ENCODE measurements at regions not wholly inside any gene's neighbourhood (a gene's known extent, or its start where the extent isn't known, plus 50 kb on each side); places are given as distances from the start of the nearest gene placed in this dataset.

DNA sequence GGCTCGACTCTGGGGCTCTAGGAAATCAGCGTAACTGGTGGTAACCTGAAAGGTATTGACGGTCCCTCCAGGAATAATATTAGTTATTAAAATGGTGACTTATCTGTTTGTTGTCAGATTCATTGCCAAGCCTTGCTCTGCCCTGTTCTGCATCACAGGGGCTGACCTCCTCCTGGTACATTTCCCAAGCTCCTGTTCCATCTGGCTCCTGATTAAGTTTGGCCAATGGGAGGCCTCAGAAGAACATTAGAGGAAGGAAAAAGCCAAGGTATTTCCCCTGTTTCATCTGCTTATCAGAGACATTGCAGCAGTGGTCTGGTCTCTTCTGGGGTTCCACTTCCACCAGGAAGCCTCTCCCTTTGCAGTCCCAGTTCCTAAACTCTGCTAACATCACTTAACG lies 527.0 kb downstream of the TNS1 start:
- TF ChIP-seq, protein P1, sequence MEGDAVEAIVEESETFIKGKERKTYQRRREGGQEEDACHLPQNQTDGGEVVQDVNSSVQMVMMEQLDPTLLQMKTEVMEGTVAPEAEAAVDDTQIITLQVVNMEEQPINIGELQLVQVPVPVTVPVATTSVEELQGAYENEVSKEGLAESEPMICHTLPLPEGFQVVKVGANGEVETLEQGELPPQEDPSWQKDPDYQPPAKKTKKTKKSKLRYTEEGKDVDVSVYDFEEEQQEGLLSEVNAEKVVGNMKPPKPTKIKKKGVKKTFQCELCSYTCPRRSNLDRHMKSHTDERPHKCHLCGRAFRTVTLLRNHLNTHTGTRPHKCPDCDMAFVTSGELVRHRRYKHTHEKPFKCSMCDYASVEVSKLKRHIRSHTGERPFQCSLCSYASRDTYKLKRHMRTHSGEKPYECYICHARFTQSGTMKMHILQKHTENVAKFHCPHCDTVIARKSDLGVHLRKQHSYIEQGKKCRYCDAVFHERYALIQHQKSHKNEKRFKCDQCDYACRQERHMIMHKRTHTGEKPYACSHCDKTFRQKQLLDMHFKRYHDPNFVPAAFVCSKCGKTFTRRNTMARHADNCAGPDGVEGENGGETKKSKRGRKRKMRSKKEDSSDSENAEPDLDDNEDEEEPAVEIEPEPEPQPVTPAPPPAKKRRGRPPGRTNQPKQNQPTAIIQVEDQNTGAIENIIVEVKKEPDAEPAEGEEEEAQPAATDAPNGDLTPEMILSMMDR (conservative IDR thresholded peaks at IDR 0.05): no peak
- no peak overlapping the region for H3K27ac ChIP-seq

DNA sequence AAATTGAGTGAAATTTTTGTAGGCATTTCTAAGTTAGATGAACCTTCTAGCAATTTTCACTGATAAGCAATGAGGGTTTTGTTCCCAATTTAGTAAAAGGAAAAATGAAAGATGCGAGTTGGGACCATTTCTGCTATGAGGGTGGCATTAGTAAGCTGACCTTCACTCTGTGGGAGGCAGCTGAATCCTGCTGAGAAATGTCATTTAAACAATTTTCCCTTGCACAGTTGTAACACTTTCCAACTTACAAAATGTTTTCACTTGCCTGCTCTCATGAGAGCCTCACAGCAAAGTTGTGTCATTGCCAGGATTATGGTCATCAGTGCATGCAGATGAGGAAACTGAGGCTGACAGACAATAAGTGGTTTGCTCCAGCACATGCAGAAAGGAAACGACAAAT lies 527.7 kb downstream of the TNS1 start:
- TF ChIP-seq, protein P1 (conservative IDR thresholded peaks at IDR 0.05): no peak
- no peak overlapping the region for H3K27ac ChIP-seq

DNA sequence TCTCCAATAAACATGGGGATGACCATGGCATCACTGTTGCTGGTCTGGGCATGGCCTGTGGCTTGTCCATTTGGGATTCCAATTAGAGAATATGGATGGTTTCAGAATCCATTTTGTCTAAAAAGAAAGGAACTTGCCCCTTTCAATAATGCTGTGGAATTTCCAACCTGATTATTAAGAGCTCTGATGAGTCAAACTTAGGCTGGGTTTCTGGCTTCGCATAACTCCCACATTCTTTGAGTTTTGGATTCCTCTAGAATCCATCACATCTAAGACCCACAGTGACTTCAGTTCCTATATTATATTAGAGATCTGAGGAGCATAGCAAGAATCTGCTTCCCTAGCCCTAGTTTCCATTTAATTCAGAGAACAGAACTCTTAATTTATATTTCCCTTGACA lies 531.5 kb downstream of the TNS1 start:
- H3K27ac ChIP-seq: no peak overlapping the region
- TF ChIP-seq, protein P1 (conservative IDR thresholded peaks at IDR 0.05): no peak

DNA sequence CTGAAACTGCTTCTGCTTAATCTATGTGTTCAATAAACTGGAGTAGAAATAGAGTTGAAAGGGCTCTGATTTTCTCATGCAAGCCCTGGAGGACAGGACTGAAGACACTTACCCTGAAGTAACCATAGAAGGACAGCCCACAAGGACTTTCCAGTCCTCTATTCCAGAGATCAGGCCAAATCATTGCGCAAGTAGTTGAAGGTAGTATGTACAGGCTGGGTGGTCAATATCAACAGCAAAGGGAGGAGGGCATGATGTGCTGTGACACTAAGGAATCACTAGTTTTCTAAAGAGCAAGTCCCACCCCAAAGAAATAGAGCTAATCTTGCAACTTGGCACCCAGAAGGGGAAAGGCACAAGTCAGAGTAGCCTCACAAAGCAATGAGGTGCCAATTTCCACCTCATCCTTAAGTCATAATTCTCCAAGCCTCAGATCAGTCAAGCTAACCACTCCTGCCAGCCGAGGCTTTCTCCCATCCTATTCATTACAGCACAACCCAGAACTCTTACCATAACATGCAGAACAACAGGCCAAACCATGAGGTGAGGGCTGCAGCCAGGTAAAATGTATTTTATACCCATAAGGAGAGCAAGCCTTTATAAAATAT lies 533.5 kb downstream of the TNS1 start:
- TF ChIP-seq, protein P1 (conservative IDR thresholded peaks at IDR 0.05): no peak

DNA sequence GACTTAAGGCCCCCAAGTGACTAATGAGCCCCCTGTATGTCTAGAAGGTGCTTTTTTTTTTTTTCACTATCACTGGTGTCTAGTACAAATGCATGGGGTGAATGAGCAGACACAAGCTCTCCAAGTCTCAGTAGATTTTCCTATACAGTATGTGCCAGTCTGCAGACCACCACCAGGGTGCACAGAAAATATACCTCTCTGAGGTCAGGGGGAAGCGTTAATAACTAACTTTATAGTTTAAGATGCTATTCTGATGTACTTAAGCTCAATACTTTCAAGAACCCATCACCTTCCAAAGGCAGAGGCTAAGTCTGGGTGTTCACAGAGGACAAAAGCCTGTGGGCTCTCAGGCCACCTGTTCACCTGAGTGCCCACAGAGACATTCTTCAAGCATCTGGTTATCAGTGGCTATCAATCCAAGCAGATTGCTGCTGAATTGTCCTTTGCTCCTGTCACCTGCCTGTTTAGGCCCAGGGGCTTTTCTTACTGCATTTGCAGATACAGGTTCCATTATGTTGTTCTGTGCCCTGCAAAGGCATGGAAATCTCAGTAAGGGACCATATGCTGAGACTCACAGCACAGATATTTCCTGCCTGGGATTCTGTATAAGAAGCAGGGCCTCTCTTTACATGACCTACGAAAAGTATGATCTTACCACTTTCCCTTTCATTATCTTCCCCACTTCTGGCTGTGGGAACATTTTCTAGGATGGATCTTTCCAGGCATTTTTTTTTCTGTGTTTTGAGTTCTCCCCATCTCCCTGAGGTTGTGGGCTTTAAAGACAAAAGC lies 534.6 kb downstream of the TNS1 start:
- H3K27ac ChIP-seq: no peak overlapping the region
- TF ChIP-seq, protein P1 (conservative IDR thresholded peaks at IDR 0.05): no peak

More for the DNA sequence above, 533.5 kb downstream of the TNS1 start:
- H3K27ac ChIP-seq: no peak overlapping the region

DNA sequence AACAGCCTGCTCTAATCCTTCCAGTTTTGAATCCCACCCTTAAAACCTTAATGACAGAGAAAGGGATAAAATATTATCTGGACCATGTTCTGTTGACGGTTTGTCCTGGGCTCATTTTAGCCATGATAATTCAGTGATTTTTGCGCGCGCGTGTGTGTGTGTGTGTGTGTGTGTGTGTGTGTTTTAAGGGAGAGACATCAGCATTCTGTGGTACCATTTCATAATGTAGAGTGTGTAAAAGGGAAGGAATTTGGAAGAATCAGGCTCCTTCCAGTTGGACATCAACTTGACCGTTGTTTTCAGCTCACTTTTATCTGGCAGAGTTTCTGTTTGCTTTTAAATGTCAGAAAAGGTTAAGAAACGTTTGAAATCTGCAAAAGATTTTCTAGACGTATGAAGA lies 535.5 kb downstream of the TNS1 start:
- H3K27ac ChIP-seq: no peak overlapping the region
- TF ChIP-seq, protein P1 (conservative IDR thresholded peaks at IDR 0.05): no peak

DNA sequence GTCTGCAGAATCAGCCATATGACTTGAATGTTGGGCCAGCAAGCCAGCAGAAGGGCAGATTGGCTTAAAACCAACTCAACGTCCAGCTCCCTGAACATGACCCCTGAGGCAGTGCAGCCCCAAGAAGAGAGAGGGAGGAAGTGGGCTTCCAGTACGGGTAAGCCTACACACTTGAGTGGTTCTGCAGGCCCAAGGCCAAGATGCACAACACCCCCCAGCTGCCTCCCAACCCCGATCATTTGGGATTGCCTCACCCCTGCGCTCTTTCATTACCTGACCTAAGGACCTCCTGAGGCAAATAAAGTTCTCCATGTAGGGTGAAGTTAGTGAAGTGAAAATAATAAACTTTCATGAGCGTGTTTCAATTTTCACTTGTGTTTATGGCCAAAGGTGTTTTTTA lies 536.0 kb downstream of the TNS1 start:
- no peak overlapping the region for H3K27ac ChIP-seq
- TF ChIP-seq, protein P1 (conservative IDR thresholded peaks at IDR 0.05): no peak
